ENCODE measurements at regions not wholly inside any gene's neighbourhood (a gene's known extent, or its start where the extent isn't known, plus 50 kb on each side); places are given as distances from the start of the nearest gene placed in this dataset.

GRCh38 chr15:72919936-72920465 is 132.3 kb upstream of the NEO1 start:
- no peak for DNase-seq (ENCODE audit: low read depth)

- DNase-seq (ENCODE audit: low read depth) = no peak
Measured at GRCh38 chr15:72916897-72917296, 133.3 kb upstream of the ADPGK start.

GRCh38 chr15:72916378-72916777 is 132.8 kb upstream of the ADPGK start:
- no peak for DNase-seq (ENCODE audit: low read depth)

- no peak for DNase-seq (ENCODE audit: low read depth)
Measured at GRCh38 chr15:72915843-72916242, 132.3 kb upstream of the ADPGK start.

DNA sequence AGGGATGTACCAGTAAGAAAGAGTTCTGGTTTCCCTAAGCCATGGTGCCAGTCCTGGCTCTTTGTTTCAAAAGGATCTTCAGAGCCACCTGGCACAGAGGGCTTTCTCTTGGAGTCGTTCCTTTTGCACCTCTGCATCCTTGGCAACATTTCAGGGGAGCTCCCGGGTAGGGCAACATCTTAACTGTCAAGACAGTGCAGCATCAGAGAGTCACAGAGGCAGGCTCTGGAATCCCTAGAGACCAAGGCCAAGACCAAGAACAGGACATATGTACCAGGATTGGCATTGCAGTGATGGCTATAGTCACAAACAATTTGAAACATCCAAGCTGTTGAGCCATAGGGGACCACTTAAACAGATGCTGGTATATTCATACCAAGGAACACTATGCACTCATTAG is 129.4 kb upstream of the ADPGK start:
- DNase-seq (ENCODE audit: low read depth) = no peak

DNA sequence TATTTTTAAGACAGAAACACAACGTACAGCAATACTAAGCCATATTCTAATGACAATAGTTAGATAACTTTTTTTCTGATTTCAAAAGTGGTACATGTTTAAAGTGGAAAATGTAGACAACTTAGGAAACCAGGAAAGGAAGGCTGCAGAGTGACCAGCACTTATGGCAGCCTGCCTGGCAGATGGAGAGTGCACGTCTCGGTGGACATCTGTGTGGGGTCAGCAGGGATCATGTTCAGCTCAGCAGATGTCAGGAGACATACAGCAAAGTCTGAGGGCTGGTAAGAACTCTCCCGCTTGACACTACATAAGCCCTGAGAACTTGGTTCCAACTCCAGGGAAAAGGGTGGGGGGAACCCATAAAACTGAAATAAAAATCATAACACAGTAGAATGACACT is 128.6 kb upstream of the ADPGK start:
- no peak for DNase-seq (ENCODE audit: low read depth)

DNA sequence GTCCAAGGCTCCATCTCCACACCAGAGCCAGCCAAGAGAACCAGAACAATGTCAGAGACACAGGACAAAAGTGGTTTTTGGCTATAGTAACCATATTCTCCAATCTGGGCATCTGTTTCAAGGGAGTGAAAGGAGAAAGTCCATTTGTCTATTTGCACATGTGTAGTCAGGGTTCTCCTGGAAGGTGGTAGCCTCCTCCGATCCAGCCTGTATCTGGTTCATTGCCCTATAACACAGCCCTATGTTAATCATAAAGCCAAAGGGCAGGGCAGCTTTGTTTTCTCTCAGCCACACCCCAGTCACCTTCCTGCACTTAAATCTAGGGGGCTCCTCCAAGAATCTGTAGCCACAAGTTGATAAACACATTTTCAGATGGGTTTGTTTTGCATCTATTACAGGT is 128.1 kb upstream of the ADPGK start:
- DNase-seq (ENCODE audit: low read depth) = no peak

DNA sequence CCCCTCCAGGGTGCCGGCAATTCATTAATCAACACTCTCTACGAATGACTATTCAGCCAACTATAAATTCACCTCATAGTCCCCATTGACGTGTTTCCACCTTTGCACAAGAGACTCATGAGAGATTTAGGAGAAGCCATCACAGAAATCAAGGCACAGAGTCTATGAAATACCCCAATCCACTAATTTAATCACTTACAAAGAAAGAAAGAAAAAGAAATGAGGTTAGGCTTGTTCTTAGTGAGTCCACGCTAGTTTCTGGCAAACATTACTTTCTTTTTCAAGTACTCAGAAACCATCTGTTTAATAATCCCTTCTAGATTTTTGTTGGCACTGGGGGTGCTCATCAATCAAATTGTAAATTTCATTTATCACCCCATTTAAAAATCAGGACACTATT is 125.2 kb upstream of the ADPGK start:
- no peak for DNase-seq (ENCODE audit: low read depth)

DNA sequence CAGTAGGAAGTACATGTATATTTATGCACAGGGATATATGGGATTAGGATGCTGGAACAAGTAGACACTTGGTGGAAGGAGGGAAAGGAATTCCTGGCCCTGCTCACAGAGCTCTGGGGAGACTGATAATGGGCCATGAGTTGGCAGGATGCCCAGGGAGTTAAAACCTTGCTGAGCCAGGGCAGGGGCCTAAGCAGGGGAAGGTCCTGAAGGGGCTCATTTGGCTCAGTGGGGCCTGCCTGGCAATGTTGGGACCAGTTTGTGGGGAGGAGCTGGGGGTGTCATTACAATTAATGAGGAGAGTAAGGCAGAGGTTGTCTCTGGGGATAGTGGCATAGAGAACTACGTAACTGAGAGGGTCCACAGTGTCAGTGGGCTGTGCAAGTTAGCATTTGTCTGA is 124.2 kb upstream of the ADPGK start:
- DNase-seq (ENCODE audit: low read depth) = no peak

DNA sequence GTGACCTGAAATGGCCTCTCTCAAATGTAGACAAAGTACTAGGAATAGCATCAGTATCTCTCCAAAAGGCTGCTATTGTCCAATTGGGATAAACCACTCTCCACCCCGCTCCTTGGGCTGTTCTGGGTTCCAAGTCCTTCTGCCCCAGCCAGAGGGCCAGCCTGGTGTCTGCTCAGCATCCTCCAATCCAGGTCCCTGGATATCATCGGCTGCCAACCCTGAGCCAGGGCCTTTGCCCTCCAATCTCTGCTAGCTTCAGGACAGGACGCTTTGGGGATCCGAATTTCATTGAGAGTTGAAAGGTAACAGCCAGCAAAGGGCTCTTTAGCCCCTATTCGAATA is 119.3 kb upstream of the ADPGK start:
- no peak for DNase-seq (ENCODE audit: low read depth)

GRCh38 chr15:72902245-72902918 is 118.8 kb upstream of the ADPGK start:
- peak; percentile 57 for DNase-seq (ENCODE audit: low read depth)

DNA sequence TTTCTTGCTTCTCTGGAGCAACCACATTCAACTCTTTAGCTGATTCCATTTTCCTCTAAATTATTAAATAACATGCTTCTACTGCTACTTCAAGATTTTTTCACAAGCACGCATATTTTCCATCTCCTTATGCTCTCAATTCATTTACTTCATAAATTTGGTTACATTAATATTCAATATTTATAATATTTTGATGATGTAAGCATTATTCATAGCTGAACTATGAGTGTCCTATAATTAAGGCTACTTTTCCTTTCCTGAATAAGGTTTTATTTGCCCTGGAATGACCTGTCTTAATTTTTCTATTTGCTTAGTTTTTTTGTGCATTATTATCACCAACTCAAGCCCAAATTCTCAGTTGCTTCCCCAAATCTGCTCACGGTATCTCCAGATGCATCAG is 109.4 kb upstream of the ADPGK start:
- DNase-seq (ENCODE audit: low read depth) = no peak

- DNase-seq (ENCODE audit: low read depth) = no peak
Measured at GRCh38 chr15:72890043-72890442, 106.5 kb upstream of the ADPGK start.

- DNase-seq (ENCODE audit: low read depth) = no peak
Measured at GRCh38 chr15:72889545-72889944, 106.0 kb upstream of the ADPGK start.

DNA sequence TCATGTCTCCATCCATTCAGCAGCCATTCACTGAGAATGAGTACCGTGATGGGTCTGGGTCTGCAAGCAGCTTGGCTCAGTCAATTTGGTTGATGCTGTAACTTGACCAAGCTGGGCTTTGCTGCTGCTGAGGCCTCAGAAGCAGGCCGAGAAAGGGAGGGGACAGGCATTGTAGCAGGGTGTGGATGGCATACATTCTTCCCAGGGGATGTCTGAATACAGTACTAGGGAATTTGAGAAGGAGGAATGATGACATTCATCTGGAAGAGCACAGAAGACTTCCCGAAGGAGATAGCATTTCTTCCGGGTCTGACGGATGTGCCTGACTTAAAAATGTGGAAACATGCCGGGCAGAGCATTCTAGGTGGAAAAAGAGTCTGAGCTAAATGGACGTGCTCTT is 105.3 kb upstream of the ADPGK start:
- no peak for DNase-seq (ENCODE audit: low read depth)

GRCh38 chr15:72888211-72888610 is 104.7 kb upstream of the ADPGK start:
- no peak for DNase-seq (ENCODE audit: low read depth)

DNA sequence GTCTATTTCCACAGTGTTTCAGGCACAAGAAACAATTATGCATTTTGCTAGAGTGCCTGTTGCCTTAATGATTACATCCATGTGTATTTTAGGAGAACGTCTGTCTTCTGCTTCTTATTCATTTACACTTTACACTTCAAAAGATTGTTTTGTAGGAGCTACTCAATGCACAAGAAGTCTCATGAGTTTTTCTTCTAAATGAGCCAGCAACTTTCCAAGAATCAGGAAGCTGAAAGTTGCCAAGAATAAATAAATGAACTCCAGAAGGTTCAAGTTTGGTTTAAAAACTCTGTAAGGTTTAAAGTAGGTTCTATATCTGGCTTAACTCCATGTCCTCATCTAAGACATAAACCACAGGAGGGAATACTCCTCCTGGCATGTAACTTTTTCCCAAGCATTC is 103.8 kb upstream of the ADPGK start:
- DNase-seq (ENCODE audit: low read depth) = no peak

GRCh38 chr15:72884311-72884710 is 100.8 kb upstream of the ADPGK start:
- no peak for DNase-seq (ENCODE audit: low read depth)

DNA sequence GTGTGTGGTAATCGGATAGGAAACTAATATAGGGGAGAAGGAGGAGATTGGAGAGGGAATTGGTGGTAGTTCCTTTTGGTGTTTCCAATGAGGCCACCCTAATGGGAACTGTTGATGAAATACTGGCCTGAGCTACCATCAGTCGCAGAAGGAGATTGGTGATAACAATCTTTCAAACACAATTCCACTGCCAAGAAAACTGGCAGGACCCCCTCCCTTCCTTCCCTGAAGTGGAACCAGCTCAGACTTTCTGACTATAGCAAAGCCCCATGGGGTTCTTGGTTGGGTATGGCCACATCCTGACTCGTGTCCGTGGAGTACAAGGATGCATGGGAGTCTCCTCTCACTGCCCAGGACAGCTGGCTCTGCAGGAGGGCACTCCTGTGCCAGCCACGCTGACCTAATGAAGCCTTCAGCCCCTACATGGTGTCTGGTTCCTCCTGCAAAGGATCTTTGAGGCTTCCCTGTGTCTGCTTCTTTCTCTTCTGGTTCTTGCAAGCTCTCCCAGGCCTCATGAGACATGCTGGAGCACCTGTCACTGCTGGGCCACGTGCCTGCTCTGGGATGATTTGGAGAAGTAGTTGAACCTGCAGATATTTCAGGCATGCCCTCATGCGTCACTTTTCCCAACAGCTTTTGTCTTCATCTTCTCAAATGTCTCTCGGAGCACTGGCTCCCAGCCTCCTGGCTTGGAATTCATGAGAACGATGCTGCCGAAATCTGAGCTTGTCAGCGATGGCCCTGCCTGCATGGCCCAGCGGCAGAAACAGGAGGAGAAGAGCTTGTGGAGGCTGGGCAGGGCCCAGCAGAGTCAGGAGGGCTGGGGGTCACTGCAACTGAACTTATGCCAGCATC is 90.0 kb upstream of the ADPGK start:
- DNase-seq (ENCODE audit: low read depth) = peak; percentile 17

DNA sequence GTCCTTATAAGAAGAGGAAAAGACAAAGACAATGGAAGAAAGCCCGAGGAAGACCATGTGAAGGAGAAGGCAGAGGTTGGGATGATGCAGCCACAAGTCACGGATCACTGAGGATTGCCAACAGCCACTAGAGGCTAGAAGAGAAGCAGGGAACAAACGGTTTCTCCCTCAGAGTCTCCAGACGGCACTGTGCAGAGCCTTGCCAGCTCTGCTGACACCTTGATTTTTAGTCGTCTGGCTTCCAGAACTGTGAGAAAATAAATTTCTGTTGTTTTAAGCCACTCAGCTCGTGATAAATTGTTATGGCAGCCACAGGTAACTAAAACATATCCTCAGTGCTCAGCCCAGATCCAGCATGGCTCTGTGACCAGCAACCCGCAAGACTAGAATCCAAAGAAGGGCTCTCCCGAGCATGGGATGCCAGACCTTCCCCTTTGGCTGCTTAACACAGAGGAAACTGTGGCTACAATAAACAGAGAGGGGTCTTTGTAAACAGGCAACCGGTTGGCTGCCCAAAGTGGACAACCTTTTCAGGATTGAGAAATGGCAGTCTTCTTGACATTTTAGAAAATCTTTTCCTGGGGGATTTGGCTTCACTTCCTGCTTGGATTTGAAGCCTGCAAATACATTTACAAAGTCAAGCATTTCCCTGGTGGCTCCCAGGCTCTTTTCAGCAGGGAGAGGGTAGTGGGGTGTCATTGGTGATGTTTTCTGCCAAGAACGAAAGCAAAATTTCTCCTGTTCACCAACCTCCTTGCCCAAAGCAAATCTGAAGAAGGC is 88.7 kb upstream of the ADPGK start:
- no peak for DNase-seq (ENCODE audit: low read depth)

- no peak for DNase-seq (ENCODE audit: low read depth)
Measured at GRCh38 chr15:72866866-72867616, 83.5 kb upstream of the ADPGK start.

- DNase-seq (ENCODE audit: low read depth) = no peak
Measured at GRCh38 chr15:72866182-72866581, 82.6 kb upstream of the ADPGK start.

All from forelimb muscle (tissue), 1 donor.